Activated CD4-positive, alpha-beta T cell treated with anti-CD3 and anti-CD28 coated beads, Interleukin-2, amount 10 ng/mL, durations not matched to agents 24 days and 14 days (primary cell): ENCODE measurements at regions not wholly inside any gene's neighbourhood (a gene's known extent, or its start where the extent isn't known, plus 50 kb on each side); places are given as distances from the start of the nearest gene placed in this dataset.

Experiments
- DNase-seq: peaks from one replicate; pipeline ENCODE4 v3.0.0; 2022
- H3K27ac Mint-ChIP-seq: one replicate; pipeline ENCODE4 v1.8.0; 2022; ENCODE audit warnings: mild to moderate bottlenecking, mixed read lengths
- H3K27me3 Mint-ChIP-seq: one replicate; pipeline ENCODE4 v1.8.0; 2022; ENCODE audit warnings: mixed read lengths
- H3K36me3 Mint-ChIP-seq: one replicate; pipeline ENCODE4 v1.8.0; 2022; ENCODE audit warnings: low read depth, mild to moderate bottlenecking, mixed read lengths
- H3K4me1 Mint-ChIP-seq: one replicate; pipeline ENCODE4 v1.8.0; 2021; ENCODE audit warnings: mixed read lengths
- H3K4me3 Mint-ChIP-seq: one replicate; pipeline ENCODE4 v1.8.0; 2022; ENCODE audit warnings: mild to moderate bottlenecking, moderate library complexity, mixed read lengths
- H3K9me3 Mint-ChIP-seq: one replicate; pipeline ENCODE4 v1.8.0; 2021; ENCODE audit warnings: mixed read lengths
- intact Hi-C: fragments of 100-400 bp; cut with micrococcal nuclease; formaldehyde crosslinking; loops from one replicate; pipeline ENCODE4 v1.15.1; 2023

- peaks cover 7% of the 10 kb centered on the region for H3K9me3 Mint-ChIP-seq
- no peaks in the 10 kb centered on the region for H3K36me3 Mint-ChIP-seq
- H3K27ac Mint-ChIP-seq: no peak overlapping the region
Measured at GRCh38 chr17:52357854-52358253, 199.3 kb upstream of the CA10 start.

DNA sequence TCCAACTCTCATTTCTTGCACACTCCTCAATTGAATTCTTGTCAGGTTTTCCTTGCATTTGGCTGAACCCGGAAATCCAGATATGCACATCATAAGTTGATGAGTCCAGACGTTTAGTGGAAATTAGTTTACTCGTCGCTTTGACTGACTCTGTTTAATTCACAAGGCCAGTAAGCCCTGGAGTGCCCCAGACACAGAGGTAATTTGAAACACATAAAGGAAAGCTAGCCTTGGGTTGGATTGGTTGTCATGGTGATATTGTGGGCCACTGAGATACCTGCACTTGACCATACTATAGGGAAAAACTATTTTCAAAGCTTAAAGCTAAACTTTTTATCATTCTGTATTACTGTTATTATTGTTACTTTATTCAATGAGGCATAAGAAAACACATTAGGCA, 178.3 kb upstream of the CA10 start:
- intact Hi-C loops: no loop called here
- Mint-ChIP-seq H3K36me3 (no peaks in the 10 kb centered on the region), H3K27me3 (no peaks in the 10 kb centered on the region), H3K9me3 (no peaks in the 10 kb centered on the region), H3K4me3 (no peak overlapping the region), H3K4me1 (no peaks in the 10 kb centered on the region), H3K27ac (no peak overlapping the region)
- no peak for DNase-seq

More at GRCh38 chr17:52357854-52358253, 199.3 kb upstream of the CA10 start:
- Mint-ChIP-seq H3K27me3 (no peaks in the 10 kb centered on the region), H3K4me1 (no peaks in the 10 kb centered on the region), H3K4me3 (no peak overlapping the region)
- DNase-seq: no peak
- intact Hi-C loops: no loop called here

GRCh38 chr17:52306314-52306713, 147.8 kb upstream of the CA10 start:
- H3K27me3 Mint-ChIP-seq: no peaks in the 10 kb centered on the region
- no peak overlapping the region for H3K27ac Mint-ChIP-seq
- H3K9me3 Mint-ChIP-seq: no peaks in the 10 kb centered on the region
- intact Hi-C loops: no loop called here
- H3K4me3 Mint-ChIP-seq: no peak overlapping the region
- no peak for DNase-seq
- H3K4me1 Mint-ChIP-seq: no peaks in the 10 kb centered on the region
- no peaks in the 10 kb centered on the region for H3K36me3 Mint-ChIP-seq

- H3K36me3 Mint-ChIP-seq: no peaks in the 10 kb centered on the region
- H3K4me1 Mint-ChIP-seq: no peaks in the 10 kb centered on the region
- no peak overlapping the region for H3K4me3 Mint-ChIP-seq
Measured at GRCh38 chr17:52298881-52299280, 140.4 kb upstream of the CA10 start.

GRCh38 chr17:52297230-52298010, 138.9 kb upstream of the CA10 start:
- H3K4me3 Mint-ChIP-seq: no peak overlapping the region
- H3K27ac Mint-ChIP-seq: no peak overlapping the region
- H3K36me3 Mint-ChIP-seq: no peaks in the 10 kb centered on the region
- no peaks in the 10 kb centered on the region for H3K9me3 Mint-ChIP-seq
- DNase-seq: no peak
- intact Hi-C loops: no loop called here
- H3K4me1 Mint-ChIP-seq: no peaks in the 10 kb centered on the region
- no peaks in the 10 kb centered on the region for H3K27me3 Mint-ChIP-seq

More at GRCh38 chr17:52298881-52299280, 140.4 kb upstream of the CA10 start:
- intact Hi-C loops: no loop called here
- DNase-seq: no peak
- H3K9me3 Mint-ChIP-seq: no peaks in the 10 kb centered on the region
- H3K27me3 Mint-ChIP-seq: no peaks in the 10 kb centered on the region
- H3K27ac Mint-ChIP-seq: no peak overlapping the region

DNA sequence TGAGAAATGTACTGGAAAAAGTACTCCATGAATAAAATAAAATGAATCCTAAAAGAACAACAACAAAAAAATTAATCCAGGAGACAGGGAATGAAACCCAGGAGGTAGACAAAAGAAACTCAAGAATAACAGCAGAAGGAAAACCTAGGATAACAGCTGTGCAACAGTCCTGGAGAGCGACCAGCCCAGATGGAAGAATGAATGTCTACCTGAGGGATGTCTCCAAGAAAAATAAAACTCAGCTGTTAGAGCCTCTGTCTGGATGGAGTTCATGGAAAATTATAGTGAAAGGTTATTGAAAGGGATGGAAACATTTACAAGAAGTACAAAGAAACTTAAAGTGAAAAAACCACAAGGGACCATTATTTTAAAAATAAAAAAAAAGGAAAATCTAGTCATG, 135.8 kb upstream of the CA10 start:
- H3K9me3 Mint-ChIP-seq: no peaks in the 10 kb centered on the region
- H3K4me1 Mint-ChIP-seq: no peaks in the 10 kb centered on the region
- no peak overlapping the region for H3K27ac Mint-ChIP-seq
- intact Hi-C loops: no loop called here
- H3K36me3 Mint-ChIP-seq: no peaks in the 10 kb centered on the region
- H3K27me3 Mint-ChIP-seq: no peaks in the 10 kb centered on the region
- H3K4me3 Mint-ChIP-seq: no peak overlapping the region
- DNase-seq: no peak

- Mint-ChIP-seq H3K9me3 (peaks cover 7% of the 10 kb centered on the region), H3K27ac (no peak overlapping the region), H3K4me3 (no peak overlapping the region), H3K36me3 (no peaks in the 10 kb centered on the region), H3K4me1 (no peaks in the 10 kb centered on the region), H3K27me3 (no peaks in the 10 kb centered on the region)
- intact Hi-C loops: no loop called here
- DNase-seq: no peak
Measured at GRCh38 chr17:52287611-52288010, 129.1 kb upstream of the CA10 start.

DNA sequence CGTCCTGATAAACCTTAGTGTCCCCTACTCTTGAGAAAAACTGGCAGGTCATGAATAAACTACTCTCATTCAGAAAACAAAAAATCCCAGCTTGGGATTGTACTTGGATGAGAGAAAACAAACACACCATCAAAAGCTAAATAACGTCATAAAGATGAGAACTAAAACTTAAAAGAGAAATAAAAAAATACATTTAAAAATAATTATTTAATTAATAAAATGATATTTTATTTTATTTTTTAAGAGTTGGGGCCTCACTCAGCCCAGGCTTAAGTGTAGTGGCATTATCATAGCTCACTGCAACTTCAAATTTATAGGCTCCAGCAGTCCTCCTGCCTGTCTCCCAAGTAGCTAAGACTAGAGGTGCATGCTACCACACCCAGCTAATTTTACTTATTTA, 125.4 kb upstream of the CA10 start:
- Mint-ChIP-seq H3K9me3 (peaks cover 7% of the 10 kb centered on the region), H3K4me3 (no peak overlapping the region), H3K27me3 (no peaks in the 10 kb centered on the region), H3K4me1 (no peaks in the 10 kb centered on the region), H3K36me3 (no peaks in the 10 kb centered on the region), H3K27ac (no peak overlapping the region)
- DNase-seq: no peak
- intact Hi-C loops: no loop called here

- H3K4me1 Mint-ChIP-seq: no peaks in the 10 kb centered on the region
- intact Hi-C loops: no loop called here
- H3K27me3 Mint-ChIP-seq: no peaks in the 10 kb centered on the region
- H3K4me3 Mint-ChIP-seq: no peak overlapping the region
- no peaks in the 10 kb centered on the region for H3K36me3 Mint-ChIP-seq
- H3K27ac Mint-ChIP-seq: no peak overlapping the region
- no peaks in the 10 kb centered on the region for H3K9me3 Mint-ChIP-seq
- DNase-seq: no peak
Measured at GRCh38 chr17:52276381-52277008, 118.0 kb upstream of the CA10 start.

- no peaks in the 10 kb centered on the region for H3K36me3 Mint-ChIP-seq
- no peak for DNase-seq
- H3K27me3 Mint-ChIP-seq: no peaks in the 10 kb centered on the region
- intact Hi-C loops: no loop called here
- no peak overlapping the region for H3K4me3 Mint-ChIP-seq
- no peak overlapping the region for H3K27ac Mint-ChIP-seq
- H3K4me1 Mint-ChIP-seq: no peaks in the 10 kb centered on the region
- no peaks in the 10 kb centered on the region for H3K9me3 Mint-ChIP-seq
Measured at GRCh38 chr17:52271781-52272180, 113.3 kb upstream of the CA10 start.

DNA sequence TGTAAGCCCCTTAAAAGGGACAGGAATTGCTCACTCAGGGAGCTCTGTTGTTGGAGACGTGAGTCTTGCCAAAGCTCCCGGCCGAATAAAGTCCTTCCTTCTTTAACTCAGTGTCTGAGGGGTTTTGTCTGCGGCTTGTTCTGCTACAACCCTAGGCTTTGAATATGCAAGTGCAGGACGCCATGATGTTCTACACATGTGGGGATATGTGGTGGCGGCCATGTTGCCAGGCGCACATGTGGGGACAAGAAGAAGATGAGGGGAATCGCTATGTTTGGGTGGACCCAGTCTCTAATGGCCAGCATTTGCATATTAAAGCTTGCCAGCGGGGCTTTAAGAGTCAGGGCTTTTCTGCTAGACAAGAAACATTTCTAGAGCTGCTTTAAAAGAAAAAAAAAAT, 96.8 kb upstream of the CA10 start:
- no peaks in the 10 kb centered on the region for H3K9me3 Mint-ChIP-seq
- no peaks in the 10 kb centered on the region for H3K4me1 Mint-ChIP-seq
- DNase-seq: no peak
- H3K27me3 Mint-ChIP-seq: no peaks in the 10 kb centered on the region
- no peak overlapping the region for H3K27ac Mint-ChIP-seq
- intact Hi-C loops: no loop called here
- no peaks in the 10 kb centered on the region for H3K36me3 Mint-ChIP-seq
- H3K4me3 Mint-ChIP-seq: no peak overlapping the region

DNA sequence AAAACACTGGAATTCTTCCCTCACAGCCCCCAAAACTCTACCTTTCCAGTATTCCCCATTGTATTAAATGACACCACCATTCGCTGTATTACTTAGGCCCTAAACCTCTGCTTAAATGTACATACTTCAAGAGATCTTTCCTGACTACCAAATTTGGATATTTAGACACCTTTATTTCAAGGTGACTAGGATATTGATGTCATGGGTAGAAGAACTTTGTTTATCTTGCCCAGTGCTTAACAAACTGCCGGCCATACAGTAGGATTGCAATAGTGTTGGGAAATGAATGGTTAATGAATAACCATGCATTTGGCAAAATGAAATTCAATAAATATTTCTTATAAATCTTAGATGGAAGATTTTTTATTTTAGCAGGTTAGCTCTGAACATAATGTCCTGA, 86.2 kb upstream of the CA10 start:
- no peaks in the 10 kb centered on the region for H3K9me3 Mint-ChIP-seq
- H3K4me1 Mint-ChIP-seq: no peaks in the 10 kb centered on the region
- H3K36me3 Mint-ChIP-seq: no peaks in the 10 kb centered on the region
- no peak overlapping the region for H3K4me3 Mint-ChIP-seq
- no peak for DNase-seq
- H3K27ac Mint-ChIP-seq: no peak overlapping the region
- no peaks in the 10 kb centered on the region for H3K27me3 Mint-ChIP-seq
- intact Hi-C loops: no loop called here

DNA sequence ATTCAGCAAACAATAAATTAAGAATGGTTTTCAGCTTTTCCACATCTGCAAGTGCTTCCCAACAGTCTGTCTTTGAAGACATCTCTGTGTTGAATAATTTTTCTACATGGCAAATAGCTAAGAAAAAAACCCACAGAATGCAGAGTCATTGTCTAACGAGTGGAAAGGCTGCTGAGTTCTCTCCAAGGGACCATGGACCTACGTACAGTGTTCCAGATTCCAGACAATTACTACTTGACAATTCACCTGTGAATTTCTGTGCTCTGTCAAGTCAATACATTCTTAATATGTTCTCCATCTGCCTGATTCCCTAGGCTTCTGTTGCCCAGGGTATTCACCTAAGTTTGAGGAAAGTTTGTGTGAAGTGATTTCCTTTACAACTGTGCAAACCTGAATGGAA, 83.8 kb upstream of the CA10 start:
- H3K27me3 Mint-ChIP-seq: no peaks in the 10 kb centered on the region
- H3K27ac Mint-ChIP-seq: no peak overlapping the region
- intact Hi-C loops: no loop called here
- H3K4me1 Mint-ChIP-seq: no peaks in the 10 kb centered on the region
- no peak overlapping the region for H3K4me3 Mint-ChIP-seq
- no peak for DNase-seq
- no peaks in the 10 kb centered on the region for H3K36me3 Mint-ChIP-seq
- no peaks in the 10 kb centered on the region for H3K9me3 Mint-ChIP-seq

- intact Hi-C loops: no loop called here
Measured at GRCh38 chr17:52237151-52237550, 78.6 kb upstream of the CA10 start.

DNA sequence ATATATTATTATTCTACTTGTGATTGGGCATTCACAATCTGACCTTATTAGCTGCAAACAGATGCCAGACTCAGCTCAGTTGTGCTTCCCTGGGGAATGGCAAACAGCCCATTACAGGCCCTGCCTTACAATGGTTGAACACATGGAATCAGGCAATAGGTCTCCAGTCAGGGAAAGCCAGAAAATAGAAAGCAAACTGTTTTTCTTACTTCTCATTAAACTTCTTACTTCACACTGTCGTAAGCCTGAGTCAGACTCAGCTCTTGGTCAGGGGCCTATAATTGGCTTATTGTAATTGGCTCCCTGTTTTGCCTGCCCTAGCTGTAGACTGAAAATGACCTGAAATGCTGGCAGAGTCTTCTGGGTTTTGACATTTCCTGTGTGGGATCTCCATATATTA, 77.0 kb upstream of the CA10 start:
- no peaks in the 10 kb centered on the region for H3K9me3 Mint-ChIP-seq
- H3K36me3 Mint-ChIP-seq: no peaks in the 10 kb centered on the region
- H3K27ac Mint-ChIP-seq: no peak overlapping the region
- no peaks in the 10 kb centered on the region for H3K4me1 Mint-ChIP-seq
- DNase-seq: no peak
- intact Hi-C loops: no loop called here
- H3K4me3 Mint-ChIP-seq: no peak overlapping the region
- no peaks in the 10 kb centered on the region for H3K27me3 Mint-ChIP-seq

More at GRCh38 chr17:52237151-52237550, 78.6 kb upstream of the CA10 start:
- no peaks in the 10 kb centered on the region for H3K4me1 Mint-ChIP-seq
- no peaks in the 10 kb centered on the region for H3K36me3 Mint-ChIP-seq
- no peak overlapping the region for H3K27ac Mint-ChIP-seq
- no peaks in the 10 kb centered on the region for H3K9me3 Mint-ChIP-seq
- no peak overlapping the region for H3K4me3 Mint-ChIP-seq
- no peaks in the 10 kb centered on the region for H3K27me3 Mint-ChIP-seq
- DNase-seq: no peak
